NCI-H82 treated with DMSO at 0.1 percent for 48 hours (cell line): ENCODE measurements at regions not wholly inside any gene's neighbourhood (a gene's known extent, or its start where the extent isn't known, plus 50 kb on each side); places are given as distances from the start of the nearest gene placed in this dataset.

Experiments
- DNase-seq: peaks from one replicate; lab custom pipeline; 2025; ENCODE audit not compliant: unreplicated experiment; lab: John Stamatoyannopoulos, UW

GRCh38 chr6:166877906-166878305, 78.4 kb downstream of the RNASET2 start:
- DNase-seq, result no peak

- no peak for DNase-seq
These were observed 79.0 kb downstream of the RNASET2 start for GRCh38 chr6:166877349-166877748.

DNA sequence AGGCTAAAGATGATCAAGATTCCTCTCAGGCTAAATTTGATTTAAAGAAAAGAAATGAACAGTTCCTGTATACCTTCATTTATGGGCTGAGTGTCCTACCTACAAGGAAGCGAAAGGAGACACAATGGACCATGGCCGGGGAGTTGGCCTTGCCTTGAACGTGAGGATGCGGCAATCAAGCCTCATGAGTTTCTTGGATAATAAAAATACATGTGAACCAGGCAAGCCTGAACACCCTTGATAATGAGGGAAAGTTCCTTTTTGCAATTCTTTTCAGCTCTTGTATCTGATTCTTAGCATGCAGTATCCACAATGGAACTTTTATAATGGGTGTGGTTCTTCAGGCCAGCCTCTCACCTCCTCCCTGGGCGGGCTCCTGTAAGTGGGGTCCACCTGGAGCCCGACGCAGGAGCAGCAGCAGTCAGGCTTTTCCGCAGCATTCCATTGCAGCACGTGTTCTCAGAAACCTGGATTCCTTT, 83.8 kb downstream of the RNASET2 start:
- DNase-seq, result no peak

DNA sequence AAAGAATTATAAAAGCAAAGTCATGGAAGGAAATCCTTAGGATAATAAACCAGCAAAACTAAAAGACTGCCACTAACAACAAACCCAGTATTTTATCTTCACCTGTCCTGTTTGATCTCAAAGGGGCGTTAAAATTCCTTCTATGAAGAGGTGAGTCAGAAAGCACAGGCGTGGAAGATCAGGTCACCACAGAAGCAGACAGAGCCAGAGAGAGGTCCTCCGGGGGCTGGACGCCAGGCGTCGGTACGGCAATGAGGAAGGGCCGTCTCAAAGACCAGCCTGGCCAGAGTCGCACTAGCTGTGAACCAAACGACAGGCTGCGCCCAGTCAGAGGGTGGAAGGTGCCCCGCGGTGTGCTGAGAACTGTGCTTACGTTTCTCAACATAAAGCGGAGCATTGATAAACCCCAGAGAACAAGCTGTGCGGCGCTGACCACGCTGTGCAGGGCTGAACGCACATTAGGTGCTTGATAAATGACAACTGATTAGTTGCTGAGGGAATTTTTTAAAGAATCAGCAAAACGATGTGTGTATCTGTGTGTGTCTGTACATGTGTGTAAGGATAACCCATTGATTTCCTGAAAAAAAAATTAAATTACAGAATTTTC, 85.6 kb downstream of the RNASET2 start:
- DNase-seq, result no peak

DNA sequence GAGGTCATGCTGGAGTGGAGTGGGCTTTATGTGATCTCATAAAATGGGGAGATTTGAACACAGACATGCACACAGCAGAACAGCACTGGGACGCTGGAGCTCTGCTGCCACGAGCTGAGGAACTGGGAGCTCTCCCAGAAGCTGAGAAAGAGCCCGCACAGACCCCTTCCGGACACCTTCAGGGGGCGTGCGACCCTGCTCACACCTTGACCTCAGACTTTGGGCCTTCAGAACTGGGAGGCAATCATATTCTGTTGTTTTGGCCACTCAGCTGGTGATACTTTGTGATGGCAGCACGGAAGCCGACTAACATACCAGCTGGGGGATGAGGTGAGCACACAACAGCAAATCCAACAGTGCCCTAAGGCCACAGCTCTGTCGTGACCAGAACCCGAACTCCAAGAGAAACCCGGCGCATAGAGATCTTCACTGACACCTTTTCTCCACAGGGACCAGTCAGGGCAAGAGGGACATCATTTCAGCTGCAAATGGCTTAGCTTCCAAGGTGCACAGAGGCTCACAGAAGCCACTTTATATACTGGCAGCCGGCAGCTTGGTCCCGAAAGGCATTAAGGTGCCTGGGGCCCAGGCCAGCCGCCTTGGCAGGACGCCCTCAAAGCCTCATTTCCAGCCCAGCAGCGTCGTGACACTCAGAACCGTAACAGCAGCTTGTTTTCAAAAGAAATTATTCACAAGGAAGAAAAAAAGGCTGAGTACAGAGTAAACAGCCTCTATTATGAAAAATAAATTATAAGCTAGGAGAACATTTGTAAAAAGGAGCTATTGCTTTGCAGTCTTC, 89.3 kb downstream of the RNASET2 start:
- no peak for DNase-seq

- no peak for DNase-seq
These were observed 92.0 kb downstream of the RNASET2 start for GRCh38 chr6:166864333-166864732.

DNA sequence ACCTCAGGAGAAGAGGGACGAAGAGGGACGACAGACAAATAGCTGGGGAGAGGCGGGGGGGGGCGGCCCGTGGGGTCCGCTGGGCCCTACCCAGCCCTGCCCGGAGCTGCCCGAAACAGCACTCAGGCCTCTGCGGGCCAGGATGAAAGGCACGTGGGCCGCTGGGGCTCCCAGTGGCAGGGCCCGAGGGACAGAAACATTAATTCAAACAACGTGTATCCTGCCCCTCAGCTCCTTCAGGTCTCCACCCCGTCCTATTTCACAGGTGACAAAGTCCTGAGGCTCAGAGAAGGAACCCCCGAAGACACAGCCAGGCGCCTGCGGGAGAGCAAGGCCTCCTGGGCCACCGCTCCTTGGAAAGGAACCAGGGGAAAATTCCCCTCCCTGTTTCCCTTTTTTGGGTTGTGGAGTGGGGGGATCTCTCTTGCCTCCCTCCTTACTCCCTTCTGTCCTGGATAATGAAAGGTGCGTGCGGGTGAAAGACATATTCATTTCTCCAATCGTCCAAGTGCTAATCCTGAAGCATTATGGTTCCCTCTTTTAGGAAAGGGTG, 93.3 kb downstream of the RNASET2 start:
- DNase-seq, result no peak

DNA sequence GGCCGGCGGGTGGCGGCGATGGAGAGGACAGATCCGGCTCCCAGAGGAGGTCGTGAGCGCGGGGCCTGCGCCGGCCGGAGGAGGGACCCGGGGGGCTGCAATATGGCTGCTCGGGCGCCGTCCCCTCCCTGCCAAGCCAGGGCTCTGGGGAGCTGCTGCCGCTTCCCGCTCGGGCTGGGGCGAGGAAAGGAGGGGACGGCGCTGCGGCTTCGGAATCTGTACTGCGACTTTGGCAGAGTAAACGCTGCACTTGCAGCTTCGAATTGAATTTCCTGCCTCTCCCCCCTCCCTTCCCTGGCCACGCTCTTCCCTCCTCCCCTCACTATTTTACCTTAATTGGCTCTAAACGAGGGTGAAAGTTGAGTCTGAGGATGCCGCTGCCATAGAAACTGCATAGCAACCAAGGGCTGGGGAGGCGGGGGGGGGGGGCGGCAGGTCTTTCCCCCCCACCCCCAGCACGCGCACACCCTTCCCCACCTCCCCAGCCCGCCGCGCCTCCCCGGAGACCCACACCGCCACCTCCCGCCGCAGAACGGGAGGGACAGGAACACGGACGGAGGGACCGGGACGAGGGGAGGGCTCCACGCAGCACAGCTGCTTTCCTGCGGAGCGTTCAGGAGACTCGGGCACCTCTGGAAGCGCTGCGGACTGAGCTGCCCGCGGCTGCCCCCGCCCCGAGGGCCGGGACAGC, 93.9 kb downstream of the RNASET2 start:
- no peak for DNase-seq

DNA sequence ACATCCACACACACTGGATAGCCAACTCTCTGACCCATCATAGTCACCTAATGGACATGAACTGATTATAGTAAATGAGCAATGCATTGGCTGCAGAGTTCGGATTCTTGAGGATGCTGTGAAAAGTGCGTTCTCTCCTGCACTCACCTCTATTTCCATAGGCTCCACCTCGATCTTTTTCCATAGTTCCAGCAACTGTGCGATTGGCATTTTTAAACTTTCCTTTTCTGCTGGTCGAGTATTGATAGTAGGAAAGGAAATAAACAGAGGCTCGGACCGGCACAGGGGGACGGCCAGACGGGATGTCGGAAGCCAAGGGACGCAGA, 94.4 kb downstream of the RNASET2 start:
- no peak for DNase-seq

GRCh38 chr6:166861304-166861703, 95.0 kb downstream of the RNASET2 start:
- DNase-seq, result no peak

DNA sequence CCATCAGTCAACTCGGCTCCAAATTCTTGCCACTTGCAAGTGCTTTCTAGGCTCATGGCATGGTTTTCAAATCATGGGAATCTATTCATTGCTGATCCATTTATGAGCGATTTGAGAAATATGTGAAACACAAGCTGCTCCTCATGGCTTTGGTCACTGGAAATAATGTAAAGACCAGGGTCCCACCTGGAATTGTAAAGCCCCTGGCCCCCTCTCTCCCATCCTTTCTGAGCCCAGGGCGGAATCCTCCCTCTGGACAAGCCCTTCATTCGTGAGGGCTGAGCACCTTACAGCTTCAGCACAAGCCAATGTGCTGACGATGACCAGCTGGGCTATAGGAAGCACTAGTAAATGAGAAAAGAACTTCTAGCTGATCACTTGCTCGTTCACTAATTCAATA, 96.0 kb downstream of the RNASET2 start:
- no peak for DNase-seq

GRCh38 chr6:166855416-166855815, 100.9 kb downstream of the RNASET2 start:
- no peak for DNase-seq

DNA sequence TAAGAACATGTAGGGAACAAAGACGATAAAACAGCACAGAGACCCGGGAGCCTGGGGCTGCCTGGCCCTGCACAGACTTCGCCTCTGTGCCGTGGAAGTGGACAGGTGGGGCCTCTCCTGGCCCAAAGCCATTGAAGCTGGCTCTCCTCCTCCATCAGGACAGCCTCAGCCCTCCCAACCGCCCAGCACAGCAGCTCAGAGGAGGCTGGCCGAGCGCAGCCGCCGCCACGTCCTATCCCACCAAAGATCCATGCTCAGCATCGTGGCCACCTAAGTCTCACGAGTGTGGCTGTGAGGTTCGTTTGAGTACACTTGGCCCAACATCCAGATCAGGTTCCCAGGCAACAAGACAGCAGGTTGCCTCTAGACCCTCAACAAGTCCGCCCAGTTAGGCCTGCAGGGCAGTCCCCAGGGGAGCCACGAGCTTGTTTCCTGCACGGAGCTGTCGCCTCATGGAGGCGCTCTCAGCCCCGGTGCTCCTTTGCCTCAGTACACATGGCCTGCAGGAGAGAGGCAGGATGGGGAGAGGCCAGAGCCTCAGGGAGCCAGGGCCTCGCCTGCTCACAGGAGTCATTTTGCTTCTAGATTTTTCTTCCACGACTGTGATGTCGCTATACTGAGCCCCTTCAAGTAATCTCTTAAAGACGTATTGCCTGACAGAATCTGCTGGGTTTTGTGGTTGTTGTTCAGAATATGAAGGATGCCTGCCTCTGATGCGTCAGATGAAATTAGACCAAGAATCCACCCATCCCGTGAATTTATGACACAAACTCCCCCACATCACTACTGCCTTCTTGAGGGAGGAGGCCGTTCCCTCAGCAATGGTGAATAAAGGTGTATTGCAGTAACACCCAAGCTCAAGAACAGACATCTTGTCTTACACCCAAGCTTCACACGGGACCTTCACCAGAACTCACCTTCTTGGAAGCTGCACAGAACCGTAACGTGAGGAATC, 102.7 kb downstream of the RNASET2 start:
- no peak for DNase-seq

DNA sequence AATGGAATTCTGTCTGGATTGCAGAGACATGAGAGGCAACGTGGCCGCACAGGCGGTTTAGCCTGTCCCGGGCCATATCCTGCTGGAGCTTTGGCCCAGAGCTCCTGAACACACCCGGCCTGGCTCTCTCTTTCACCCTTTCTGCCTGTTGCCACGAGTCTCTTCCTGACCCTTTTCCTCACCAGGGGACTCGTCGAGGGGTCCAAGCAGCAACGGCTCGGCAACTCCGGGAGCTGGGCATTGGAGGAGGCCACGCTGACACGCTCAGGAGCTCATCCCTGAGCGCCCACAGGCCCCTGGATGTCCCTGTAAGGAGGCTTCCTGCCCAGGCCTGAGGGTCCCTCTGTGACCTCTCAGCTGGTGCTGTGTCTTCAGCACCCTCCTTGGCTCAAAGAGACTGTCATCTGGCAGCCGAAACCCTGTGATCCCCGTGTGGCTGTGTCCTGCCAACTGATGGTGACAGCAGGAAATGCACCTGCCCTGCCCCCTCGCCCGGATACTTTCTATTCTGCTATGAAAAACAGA, 103.8 kb downstream of the RNASET2 start:
- no peak for DNase-seq

DNA sequence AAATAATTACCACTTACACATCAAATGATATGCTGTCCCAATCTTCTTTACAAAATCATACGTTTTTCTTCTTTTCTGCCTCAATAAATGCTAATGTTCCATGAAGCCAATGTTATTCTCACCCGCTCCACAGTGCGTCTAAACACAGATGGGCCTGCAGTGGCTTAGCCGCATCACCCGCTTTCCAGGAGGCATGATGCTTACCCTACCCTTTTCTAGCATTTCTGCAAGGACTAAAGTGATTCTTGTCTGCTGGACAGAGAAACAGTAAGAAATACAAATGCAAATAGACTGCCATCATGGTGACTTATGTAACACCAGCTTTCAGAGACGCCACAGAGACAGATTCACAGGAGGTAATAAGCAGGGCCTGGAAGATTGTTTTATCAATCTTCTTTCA, 104.4 kb downstream of the RNASET2 start:
- no peak for DNase-seq

DNA sequence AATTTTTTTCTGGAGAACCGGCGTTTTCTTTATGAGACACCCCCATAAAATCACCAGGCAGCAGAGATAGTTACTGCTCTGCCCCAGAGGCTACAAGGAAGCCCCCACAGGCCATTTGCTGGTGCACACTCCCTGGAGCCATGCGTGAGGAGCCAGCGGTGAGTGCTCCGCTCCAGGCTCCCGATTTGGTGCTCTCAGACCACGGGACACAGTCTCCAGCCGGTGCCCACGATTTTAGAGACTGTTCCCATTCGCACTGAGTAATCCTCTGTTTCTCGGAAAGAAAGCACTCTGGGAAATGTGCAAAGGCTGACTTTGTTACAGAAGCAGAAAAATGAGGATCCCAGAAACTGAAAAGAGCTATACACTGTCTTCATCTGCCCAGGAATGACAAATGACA, 104.9 kb downstream of the RNASET2 start:
- DNase-seq, result no peak

GRCh38 chr6:166850677-166851076, 105.7 kb downstream of the RNASET2 start:
- no peak for DNase-seq

DNA sequence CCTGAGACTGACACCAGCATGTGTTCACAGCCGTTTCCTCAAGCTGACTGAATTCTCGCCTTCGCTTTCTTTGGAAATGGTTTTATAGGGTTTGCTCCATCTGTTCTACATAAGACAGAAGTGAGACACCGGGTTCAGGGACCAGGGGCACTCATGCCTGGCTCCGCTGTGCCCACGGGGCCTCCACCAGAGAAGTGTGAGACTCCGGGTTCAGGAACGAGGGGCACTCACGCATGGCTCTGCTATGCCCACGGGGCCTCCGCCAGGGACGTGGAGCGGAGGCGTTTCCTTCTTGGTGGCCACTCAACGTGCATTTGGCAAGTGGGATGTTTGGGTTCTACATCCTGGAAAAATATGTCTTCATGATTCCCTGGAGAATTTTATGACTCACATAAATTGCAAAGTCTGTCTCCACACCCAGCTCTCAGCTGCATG, 106.6 kb downstream of the RNASET2 start:
- no peak for DNase-seq

DNA sequence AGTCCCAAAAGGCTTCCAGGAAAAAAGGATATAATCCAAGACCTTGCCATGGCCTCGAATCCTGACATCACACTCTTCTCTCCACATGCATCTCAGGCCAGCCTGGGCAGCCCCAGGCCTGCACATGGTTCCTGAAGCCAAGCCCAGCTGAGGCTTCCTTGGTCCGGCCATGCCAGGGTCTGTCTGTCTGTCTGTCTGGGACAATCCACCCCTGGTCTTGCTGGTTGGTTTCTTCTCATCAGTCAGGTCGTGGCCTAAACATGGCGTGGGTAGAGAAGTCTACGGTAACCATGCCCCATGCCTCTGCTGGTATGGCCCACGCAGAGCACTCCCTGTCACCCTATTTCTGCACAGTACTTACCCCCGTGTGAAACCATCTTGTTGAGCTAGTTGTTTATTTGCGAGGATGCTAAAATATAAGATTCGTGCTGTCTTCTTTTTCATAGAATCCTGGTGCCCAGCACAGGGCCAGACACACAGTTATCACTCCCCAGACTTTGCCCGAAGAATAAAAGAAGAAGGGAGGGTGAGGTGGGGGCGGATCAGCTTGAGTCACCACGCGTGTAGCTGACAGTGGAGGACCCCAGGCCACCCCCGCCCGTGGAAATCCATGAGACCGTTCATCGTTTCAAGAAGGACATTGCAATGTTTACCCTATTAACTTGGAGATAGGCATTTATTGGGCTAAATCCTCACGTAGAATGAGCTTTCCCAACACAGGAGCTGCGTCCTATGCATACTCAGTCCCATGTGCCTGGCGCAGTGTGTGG, 107.2 kb downstream of the RNASET2 start:
- DNase-seq, result no peak
